Prostate gland (tissue), 2 donors: ENCODE measurements at regions not wholly inside any gene's neighbourhood (a gene's known extent, or its start where the extent isn't known, plus 50 kb on each side); places are given as distances from the start of the nearest gene placed in this dataset.

Experiments
- POLR2A ChIP-seq: fragments of 450-650 bp; IDR thresholded peaks from one replicate; pipeline ENCODE4 v1.6.1; 2016; ENCODE audit warnings: antibody characterized with exemption, mild to moderate bottlenecking
- TF ChIP-seq, protein P1 (sequence below), 4 experiments: fragments of 200-600 bp in 2 of 4; fragments of 450-650 bp in 2 of 4; sonication (generic) in 2 of 4; IDR thresholded peaks; 1 replicate in 3 of 4; 2 replicates in 1 of 4; pipeline ENCODE4 v1.5.1; 2016 to 2019; ENCODE audit warnings: antibody characterized with exemption in 4 of 4, mild to moderate bottlenecking in 2 of 4, moderate library complexity in 2 of 4

DNA sequence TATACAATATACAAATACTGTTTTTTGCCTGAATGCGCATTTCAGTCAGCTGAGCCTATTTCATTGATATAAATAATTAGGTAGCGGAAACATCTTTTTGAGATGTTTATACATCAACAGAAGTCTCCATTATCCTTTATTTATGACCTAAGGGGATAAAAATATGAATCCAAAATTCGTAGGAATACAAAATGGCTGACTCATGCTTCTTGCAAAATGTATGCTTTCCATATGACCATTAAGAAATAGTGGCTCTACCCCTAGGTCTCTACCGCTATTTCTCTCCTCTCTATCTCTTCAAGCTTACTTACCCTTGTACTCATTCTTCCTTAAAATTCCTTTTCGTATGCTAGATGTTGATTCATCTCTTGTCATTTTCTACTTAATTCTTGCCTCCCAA is 338.4 kb upstream of the TMPRSS15 start:
- TF ChIP-seq, protein P1, sequence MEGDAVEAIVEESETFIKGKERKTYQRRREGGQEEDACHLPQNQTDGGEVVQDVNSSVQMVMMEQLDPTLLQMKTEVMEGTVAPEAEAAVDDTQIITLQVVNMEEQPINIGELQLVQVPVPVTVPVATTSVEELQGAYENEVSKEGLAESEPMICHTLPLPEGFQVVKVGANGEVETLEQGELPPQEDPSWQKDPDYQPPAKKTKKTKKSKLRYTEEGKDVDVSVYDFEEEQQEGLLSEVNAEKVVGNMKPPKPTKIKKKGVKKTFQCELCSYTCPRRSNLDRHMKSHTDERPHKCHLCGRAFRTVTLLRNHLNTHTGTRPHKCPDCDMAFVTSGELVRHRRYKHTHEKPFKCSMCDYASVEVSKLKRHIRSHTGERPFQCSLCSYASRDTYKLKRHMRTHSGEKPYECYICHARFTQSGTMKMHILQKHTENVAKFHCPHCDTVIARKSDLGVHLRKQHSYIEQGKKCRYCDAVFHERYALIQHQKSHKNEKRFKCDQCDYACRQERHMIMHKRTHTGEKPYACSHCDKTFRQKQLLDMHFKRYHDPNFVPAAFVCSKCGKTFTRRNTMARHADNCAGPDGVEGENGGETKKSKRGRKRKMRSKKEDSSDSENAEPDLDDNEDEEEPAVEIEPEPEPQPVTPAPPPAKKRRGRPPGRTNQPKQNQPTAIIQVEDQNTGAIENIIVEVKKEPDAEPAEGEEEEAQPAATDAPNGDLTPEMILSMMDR (IDR thresholded peaks at IDR 0.05), result no peak
- no peak for TF ChIP-seq POLR2A
